Colonic mucosa (tissue), 4 donors: ENCODE measurements at regions not wholly inside any gene's neighbourhood (a gene's known extent, or its start where the extent isn't known, plus 50 kb on each side); places are given as distances from the start of the nearest gene placed in this dataset.

Experiments used
- DNase-seq: peaks from one replicate; pipeline ENCODE4 v3.0.0-alpha.2; 2020
- H3K27ac ChIP-seq: fragments of 200-600 bp; one replicate; pipeline ENCODE4 v1.8.0; 2021
- H3K27me3 ChIP-seq: fragments of 200-600 bp; one replicate; pipeline ENCODE4 v1.8.0; 2021
- H3K36me3 ChIP-seq: fragments of 200-600 bp; one replicate; pipeline ENCODE4 v1.8.0; 2021
- H3K4me1 ChIP-seq: fragments of 200-600 bp; one replicate; pipeline ENCODE4 v1.8.0; 2021; ENCODE audit warnings: mild to moderate bottlenecking
- H3K4me3 ChIP-seq: fragments of 200-600 bp; one replicate; pipeline ENCODE4 v1.8.0; 2021
- H3K9ac ChIP-seq, 2 donors: one replicate each; pipeline ENCODE4 v1.7.0; 2013; ENCODE audit warnings: control low read depth in 2 of 2, low read depth in 2 of 2, low read length in 2 of 2
- H3K9me3 ChIP-seq: fragments of 200-600 bp; one replicate; pipeline ENCODE4 v1.8.0; 2021
- CTCF ChIP-seq: fragments of 200-600 bp; IDR thresholded peaks from one replicate; pipeline ENCODE4 v1.8.0; 2022; ENCODE audit warnings: antibody characterized with exemption, mild to moderate bottlenecking
- intact Hi-C: fragments of 100-400 bp; cut with DNase I; formaldehyde crosslinking; loops from one replicate; pipeline ENCODE4 v1.14.1; 2022
- donor health status: healthy.
- donor health status: DM: no; HTN: no; CAD: no.
- donor health status: DM: no; HTN: no; CAD: no.

GRCh38 chr11:81840380-81840779 lies 893.3 kb downstream of the FAM181B start:
- Histone ChIP-seq H3K9ac (no peak overlapping the region), H3K9me3 (no peaks in the 10 kb centered on the region), H3K27ac (no peak overlapping the region), H3K36me3 (no peaks in the 10 kb centered on the region), H3K4me3 (no peak overlapping the region), H3K4me1 (no peaks in the 10 kb centered on the region), H3K27me3 (no peaks in the 10 kb centered on the region)
- DNase-seq: no peak
- intact Hi-C loops: no loop called here
- no peak for TF ChIP-seq CTCF

- intact Hi-C loops: no loop called here
- no peaks in the 10 kb centered on the region for H3K36me3 ChIP-seq
- no peak overlapping the region for H3K27ac ChIP-seq
- no peak for TF ChIP-seq CTCF
- H3K4me1 ChIP-seq: no peaks in the 10 kb centered on the region
- H3K9me3 ChIP-seq: no peaks in the 10 kb centered on the region
- DNase-seq: no peak
- H3K4me3 ChIP-seq: no peak overlapping the region
- H3K27me3 ChIP-seq: no peaks in the 10 kb centered on the region
- H3K9ac ChIP-seq: no peak overlapping the region
Observed at GRCh38 chr11:81839976-81840375, 893.7 kb downstream of the FAM181B start.

- intact Hi-C loops: no loop called here
- Histone ChIP-seq H3K9me3 (no peaks in the 10 kb centered on the region), H3K27me3 (no peaks in the 10 kb centered on the region), H3K27ac (no peak overlapping the region), H3K36me3 (no peaks in the 10 kb centered on the region), H3K9ac (no peak overlapping the region), H3K4me1 (no peaks in the 10 kb centered on the region), H3K4me3 (no peak overlapping the region)
- TF ChIP-seq CTCF: no peak
- no peak for DNase-seq
Observed at GRCh38 chr11:81839016-81839415, 894.6 kb downstream of the FAM181B start.

- no peak for TF ChIP-seq CTCF
- Histone ChIP-seq H3K27ac (no peak overlapping the region), H3K9me3 (no peaks in the 10 kb centered on the region), H3K4me3 (no peak overlapping the region), H3K4me1 (no peaks in the 10 kb centered on the region), H3K9ac (no peak overlapping the region), H3K27me3 (no peaks in the 10 kb centered on the region), H3K36me3 (no peaks in the 10 kb centered on the region)
- no peak for DNase-seq
- intact Hi-C loops: no loop called here
Observed at GRCh38 chr11:81829976-81830375, 903.7 kb downstream of the FAM181B start.

DNA sequence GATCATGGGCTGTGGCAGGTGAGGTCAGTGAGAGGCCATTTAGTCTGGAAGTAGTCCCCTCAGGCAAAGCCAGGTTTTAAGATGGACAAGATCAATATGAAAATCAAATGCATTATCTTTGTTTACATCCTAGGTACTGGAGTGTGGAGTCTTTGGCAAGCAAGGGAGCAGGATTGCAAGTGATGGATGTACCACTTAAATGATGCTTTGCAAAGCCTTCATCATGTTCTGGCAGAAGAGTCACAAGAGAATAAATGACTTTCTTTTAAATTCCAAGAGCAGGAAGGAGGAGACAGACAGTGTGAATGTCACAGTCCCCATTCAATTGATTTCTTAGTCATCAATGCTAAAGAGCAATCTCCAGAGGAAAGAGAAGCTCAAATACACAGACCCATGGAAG lies 908.3 kb downstream of the FAM181B start:
- no peaks in the 10 kb centered on the region for H3K9me3 ChIP-seq
- no peak for TF ChIP-seq CTCF
- no peak for DNase-seq
- H3K9ac ChIP-seq: no peak overlapping the region
- no peaks in the 10 kb centered on the region for H3K36me3 ChIP-seq
- no peaks in the 10 kb centered on the region for H3K27me3 ChIP-seq
- no peak overlapping the region for H3K4me3 ChIP-seq
- no peaks in the 10 kb centered on the region for H3K4me1 ChIP-seq
- no peak overlapping the region for H3K27ac ChIP-seq
- intact Hi-C loops: no loop called here

GRCh38 chr11:81819462-81819861 lies 914.2 kb downstream of the FAM181B start:
- no peaks in the 10 kb centered on the region for H3K27me3 ChIP-seq
- TF ChIP-seq CTCF: no peak
- intact Hi-C loops: no loop called here

More at GRCh38 chr11:81819462-81819861, 914.2 kb downstream of the FAM181B start:
- no peaks in the 10 kb centered on the region for H3K9me3 ChIP-seq
- no peaks in the 10 kb centered on the region for H3K4me1 ChIP-seq
- no peak overlapping the region for H3K4me3 ChIP-seq
- H3K27ac ChIP-seq: no peak overlapping the region
- DNase-seq: no peak
- H3K9ac ChIP-seq: no peak overlapping the region
- H3K36me3 ChIP-seq: no peaks in the 10 kb centered on the region
